ENCODE measurements at regions not wholly inside any gene's neighbourhood (a gene's known extent, or its start where the extent isn't known, plus 50 kb on each side); places are given as distances from the start of the nearest gene placed in this dataset.

DNA sequence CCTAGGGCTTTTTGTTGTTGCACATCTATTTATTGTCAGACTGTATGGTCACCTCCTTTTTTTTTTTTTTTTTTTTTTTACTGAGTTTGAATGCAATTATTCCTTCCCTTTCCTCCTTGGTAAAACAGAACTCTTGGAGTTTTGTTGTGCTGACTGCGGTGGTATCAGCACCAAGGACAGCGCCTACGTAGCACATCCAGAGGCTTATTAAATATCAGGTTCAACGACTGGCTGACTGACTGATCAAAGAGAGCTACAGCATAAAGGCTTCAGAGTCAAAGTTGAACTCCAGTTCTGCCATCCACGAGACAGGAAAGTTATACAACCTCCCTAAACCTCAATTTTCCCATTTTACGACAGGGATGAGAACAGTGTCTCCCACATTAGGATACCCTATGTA lies 86.1 kb upstream of the RBFOX1 start:
- TF ChIP-seq POLR2A (IDR thresholded peaks at IDR 0.05) (no peak), POLR2AphosphoS5 (IDR thresholded peaks at IDR 0.05) (no peak)
- TF ChIP-seq, protein P1, sequence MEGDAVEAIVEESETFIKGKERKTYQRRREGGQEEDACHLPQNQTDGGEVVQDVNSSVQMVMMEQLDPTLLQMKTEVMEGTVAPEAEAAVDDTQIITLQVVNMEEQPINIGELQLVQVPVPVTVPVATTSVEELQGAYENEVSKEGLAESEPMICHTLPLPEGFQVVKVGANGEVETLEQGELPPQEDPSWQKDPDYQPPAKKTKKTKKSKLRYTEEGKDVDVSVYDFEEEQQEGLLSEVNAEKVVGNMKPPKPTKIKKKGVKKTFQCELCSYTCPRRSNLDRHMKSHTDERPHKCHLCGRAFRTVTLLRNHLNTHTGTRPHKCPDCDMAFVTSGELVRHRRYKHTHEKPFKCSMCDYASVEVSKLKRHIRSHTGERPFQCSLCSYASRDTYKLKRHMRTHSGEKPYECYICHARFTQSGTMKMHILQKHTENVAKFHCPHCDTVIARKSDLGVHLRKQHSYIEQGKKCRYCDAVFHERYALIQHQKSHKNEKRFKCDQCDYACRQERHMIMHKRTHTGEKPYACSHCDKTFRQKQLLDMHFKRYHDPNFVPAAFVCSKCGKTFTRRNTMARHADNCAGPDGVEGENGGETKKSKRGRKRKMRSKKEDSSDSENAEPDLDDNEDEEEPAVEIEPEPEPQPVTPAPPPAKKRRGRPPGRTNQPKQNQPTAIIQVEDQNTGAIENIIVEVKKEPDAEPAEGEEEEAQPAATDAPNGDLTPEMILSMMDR (IDR thresholded peaks at IDR 0.05) = no peak

Data from transverse colon (tissue), 4 donors.